ENCODE measurements at regions not wholly inside any gene's neighbourhood (a gene's known extent, or its start where the extent isn't known, plus 50 kb on each side); places are given as distances from the start of the nearest gene placed in this dataset.

DNA sequence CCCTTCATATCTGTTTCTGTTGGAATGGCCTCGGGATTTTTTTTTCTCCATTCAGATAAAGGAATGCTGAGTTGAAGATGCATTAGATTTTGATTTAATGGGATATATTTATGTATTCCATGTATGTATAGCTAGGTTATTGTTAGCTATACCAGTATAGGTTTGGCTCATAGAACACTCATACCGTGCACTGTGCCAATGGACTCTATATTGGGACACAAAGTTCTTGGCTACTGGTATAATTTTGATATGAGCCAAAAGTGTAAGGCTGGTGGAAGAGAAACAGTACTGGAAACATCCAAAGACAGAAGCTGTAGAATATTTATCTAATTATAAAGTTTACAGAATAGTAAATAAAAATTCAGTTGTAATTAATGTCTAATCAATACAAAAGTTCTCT, 1912.1 kb downstream of the STIM2 start:
- Histone ChIP-seq H3K36me3 (ENCODE audit: low read depth) (no peaks in the 10 kb centered on the region), H3K79me2 (ENCODE audit: low read depth) (no peaks in the 10 kb centered on the region), H4K20me1 (ENCODE audit: insufficient read depth) (no peaks in the 10 kb centered on the region), H2AFZ (no peak overlapping the region), H3K4me1 (replicated peaks; ENCODE audit: insufficient read depth) (no peaks in the 10 kb centered on the region), H3K9me2 (ENCODE audit: insufficient read depth) (no peaks in the 10 kb centered on the region), H3K9me3 (ENCODE audit: insufficient read depth, low read depth) (no peaks in the 10 kb centered on the region), H3K27ac (no peak overlapping the region), H3K4me2 (no peak overlapping the region), H3K27me3 (ENCODE audit: insufficient read depth, low read depth) (no peaks in the 10 kb centered on the region), H3F3A (ENCODE audit: insufficient read depth, low read depth) (no peaks in the 10 kb centered on the region), H3K4me3 (no peak overlapping the region)
- POLR2A ChIA-PET (ENCODE audit: unreplicated experiment) = interaction anchor here (1.0 kb wide), 1 partner anchor 769 kb away, joined by 3 read pairs; no protein-coding TSS in a partner anchor
- intact Hi-C loops (cut with micrococcal nuclease; ENCODE audit: unreplicated experiment) = no loop called here
- TF ChIP-seq EZH2 (IDR thresholded peaks at IDR 0.05; ENCODE audit: low read depth) = no peak
- TF ChIP-seq, protein P1, sequence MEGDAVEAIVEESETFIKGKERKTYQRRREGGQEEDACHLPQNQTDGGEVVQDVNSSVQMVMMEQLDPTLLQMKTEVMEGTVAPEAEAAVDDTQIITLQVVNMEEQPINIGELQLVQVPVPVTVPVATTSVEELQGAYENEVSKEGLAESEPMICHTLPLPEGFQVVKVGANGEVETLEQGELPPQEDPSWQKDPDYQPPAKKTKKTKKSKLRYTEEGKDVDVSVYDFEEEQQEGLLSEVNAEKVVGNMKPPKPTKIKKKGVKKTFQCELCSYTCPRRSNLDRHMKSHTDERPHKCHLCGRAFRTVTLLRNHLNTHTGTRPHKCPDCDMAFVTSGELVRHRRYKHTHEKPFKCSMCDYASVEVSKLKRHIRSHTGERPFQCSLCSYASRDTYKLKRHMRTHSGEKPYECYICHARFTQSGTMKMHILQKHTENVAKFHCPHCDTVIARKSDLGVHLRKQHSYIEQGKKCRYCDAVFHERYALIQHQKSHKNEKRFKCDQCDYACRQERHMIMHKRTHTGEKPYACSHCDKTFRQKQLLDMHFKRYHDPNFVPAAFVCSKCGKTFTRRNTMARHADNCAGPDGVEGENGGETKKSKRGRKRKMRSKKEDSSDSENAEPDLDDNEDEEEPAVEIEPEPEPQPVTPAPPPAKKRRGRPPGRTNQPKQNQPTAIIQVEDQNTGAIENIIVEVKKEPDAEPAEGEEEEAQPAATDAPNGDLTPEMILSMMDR (conservative IDR thresholded peaks at IDR 0.05) = no peak
- no peak for DNase-seq
- BruUV-seq (replicated peaks) = no TSS peak
- CTCF ChIA-PET = no interaction called here

- intact Hi-C loops (cut with micrococcal nuclease; ENCODE audit: unreplicated experiment) = no loop called here
- DNase-seq = no peak
- Histone ChIP-seq H3K36me3 (ENCODE audit: low read depth) (no peaks in the 10 kb centered on the region), H2AFZ (no peak overlapping the region), H3K9me2 (ENCODE audit: insufficient read depth) (no peaks in the 10 kb centered on the region), H3K27ac (no peak overlapping the region), H3K4me1 (replicated peaks; ENCODE audit: insufficient read depth) (no peaks in the 10 kb centered on the region), H3K9me3 (ENCODE audit: insufficient read depth, low read depth) (no peaks in the 10 kb centered on the region), H4K20me1 (ENCODE audit: insufficient read depth) (no peaks in the 10 kb centered on the region), H3F3A (ENCODE audit: insufficient read depth, low read depth) (no peaks in the 10 kb centered on the region), H3K27me3 (ENCODE audit: insufficient read depth, low read depth) (no peaks in the 10 kb centered on the region), H3K79me2 (ENCODE audit: low read depth) (no peaks in the 10 kb centered on the region), H3K4me2 (no peak overlapping the region), H3K4me3 (no peak overlapping the region)
- ChIA-PET POLR2A (ENCODE audit: unreplicated experiment) (no interaction called here), CTCF (no interaction called here)
- TF ChIP-seq EZH2 (IDR thresholded peaks at IDR 0.05; ENCODE audit: low read depth) = no peak
- TF ChIP-seq, protein P1 (conservative IDR thresholded peaks at IDR 0.05) = no peak
- BruUV-seq (replicated peaks) = no TSS peak
Observed at GRCh38 chr4:28774344-28774743, 1913.7 kb downstream of the STIM2 start.

GRCh38 chr4:28776004-28776403, 1915.4 kb downstream of the STIM2 start:
- no peak for DNase-seq
- Histone ChIP-seq H3K79me2 (ENCODE audit: low read depth) (no peaks in the 10 kb centered on the region), H3F3A (ENCODE audit: insufficient read depth, low read depth) (no peaks in the 10 kb centered on the region), H3K36me3 (ENCODE audit: low read depth) (no peaks in the 10 kb centered on the region), H4K20me1 (ENCODE audit: insufficient read depth) (no peaks in the 10 kb centered on the region; the same call in 1 of the 2 replicates), H3K9me2 (ENCODE audit: insufficient read depth) (no peaks in the 10 kb centered on the region), H3K4me2 (no peak overlapping the region), H3K4me3 (no peak overlapping the region), H3K27ac (no peak overlapping the region), H3K4me1 (replicated peaks; ENCODE audit: insufficient read depth) (no peaks in the 10 kb centered on the region), H3K9me3 (ENCODE audit: insufficient read depth, low read depth) (no peaks in the 10 kb centered on the region), H2AFZ (0 out of 2 replicates have a peak overlapping the region, but pooled peaks have one; percentile 60), H3K27me3 (ENCODE audit: insufficient read depth, low read depth) (no peaks in the 10 kb centered on the region)
- POLR2A ChIA-PET (ENCODE audit: unreplicated experiment) = no interaction called here
- CTCF ChIA-PET = no interaction called here
- BruUV-seq (replicated peaks) = no TSS peak
- intact Hi-C loops (cut with micrococcal nuclease; ENCODE audit: unreplicated experiment) = no loop called here
- TF ChIP-seq, protein P1 (conservative IDR thresholded peaks at IDR 0.05) = no peak
- no peak for TF ChIP-seq EZH2 (IDR thresholded peaks at IDR 0.05; ENCODE audit: low read depth)
